ENCODE measurements at regions not wholly inside any gene's neighbourhood (a gene's known extent, or its start where the extent isn't known, plus 50 kb on each side); places are given as distances from the start of the nearest gene placed in this dataset.

DNA sequence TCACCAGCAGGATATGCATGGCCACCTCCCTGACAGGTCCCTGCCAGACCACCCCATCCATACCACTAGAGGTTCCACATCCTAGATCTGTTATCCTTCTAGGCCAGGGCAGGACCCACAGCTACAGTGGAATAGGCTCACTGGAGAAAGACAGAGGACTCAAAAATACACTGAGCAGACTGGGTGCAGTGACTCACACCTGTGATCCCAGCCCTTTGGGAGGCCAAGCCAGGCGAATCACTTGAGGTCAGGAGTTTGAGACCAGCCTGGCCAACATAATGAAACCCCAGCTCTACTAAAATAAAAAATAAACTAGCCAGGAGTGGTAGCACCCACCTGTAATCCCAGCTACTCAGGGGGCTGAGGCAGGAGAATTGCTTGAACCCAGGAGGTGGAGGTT lies 56.5 kb upstream of the TESK1 start:
- 94% methylated on average over 1 of the region's 1 CpG for WGBS (ENCODE audit: low lambda C conversion rate)
- Histone ChIP-seq H3K4me2 (ENCODE audit: low read depth, low read length) (no peak overlapping the region), H3K36me3 (replicated peaks in 1 of 2; ENCODE audit: control insufficient read depth in 1 of 2, insufficient read depth in 2 of 2, low read length in 2 of 2) (peaks cover 2 to 11% of the 10 kb centered on the region in 2 experiments; a peak in 1 of 5 replicates), H3K27ac (ENCODE audit: extremely low read length, insufficient read depth, low read length) (no peak overlapping the region), H3K79me2 (ENCODE audit: insufficient read depth, low read length) (no peaks in the 10 kb centered on the region), H3K9ac (ENCODE audit: insufficient read depth, low read depth, low read length) (no peak overlapping the region), H3K9me3 (ENCODE audit: low read length) (no peaks in the 10 kb centered on the region), H3K4me1 (ENCODE audit: insufficient read depth, low read length) (peaks cover 3% of the 10 kb centered on the region), H3K27me3 (ENCODE audit: control insufficient read depth in 1 of 2, insufficient read depth in 2 of 2, low read length in 2 of 2) (no peaks in the 10 kb centered on the region), H3K4me3 (replicated peaks in 1 of 3; ENCODE audit: insufficient read depth in 1 of 3, low read depth in 2 of 3, low read length in 3 of 3) (no peak overlapping the region), H2AFZ (ENCODE audit: low read length) (no peak overlapping the region), H4K20me1 (ENCODE audit: insufficient read depth, low read length) (no peaks in the 10 kb centered on the region)
- DNase-seq (ENCODE audit: low spot score), result no peak
- no TSS peak for BruUV-seq (replicated peaks)
- FAIRE-seq, result no peak
- POLR2A ChIA-PET, result no interaction called here
- intact Hi-C loops (cut with micrococcal nuclease; ENCODE audit: unreplicated experiment), result no loop called here
- in situ Hi-C loops (cut with HindIII; ENCODE audit: extremely low pct_ligation_motif_present, low pct_unique_long_range_greater_than_20kb), result no loop called here
- CTCF ChIA-PET (ENCODE audit: low intra/inter-chr PET ratio, low total read pairs), result no interaction called here
- no peak for ATAC-seq
- no peak for TF ChIP-seq ZBTB21 (CRISPR knock-in tag; IDR thresholded peaks at IDR 0.05)
- TF ChIP-seq SCMH1 (CRISPR knock-in tag; IDR thresholded peaks at IDR 0.05; ENCODE audit: borderline replicate concordance), result no peak
- no peak for TF ChIP-seq NFYC (CRISPR knock-in tag; IDR thresholded peaks at IDR 0.05)
- TF ChIP-seq, protein P1, sequence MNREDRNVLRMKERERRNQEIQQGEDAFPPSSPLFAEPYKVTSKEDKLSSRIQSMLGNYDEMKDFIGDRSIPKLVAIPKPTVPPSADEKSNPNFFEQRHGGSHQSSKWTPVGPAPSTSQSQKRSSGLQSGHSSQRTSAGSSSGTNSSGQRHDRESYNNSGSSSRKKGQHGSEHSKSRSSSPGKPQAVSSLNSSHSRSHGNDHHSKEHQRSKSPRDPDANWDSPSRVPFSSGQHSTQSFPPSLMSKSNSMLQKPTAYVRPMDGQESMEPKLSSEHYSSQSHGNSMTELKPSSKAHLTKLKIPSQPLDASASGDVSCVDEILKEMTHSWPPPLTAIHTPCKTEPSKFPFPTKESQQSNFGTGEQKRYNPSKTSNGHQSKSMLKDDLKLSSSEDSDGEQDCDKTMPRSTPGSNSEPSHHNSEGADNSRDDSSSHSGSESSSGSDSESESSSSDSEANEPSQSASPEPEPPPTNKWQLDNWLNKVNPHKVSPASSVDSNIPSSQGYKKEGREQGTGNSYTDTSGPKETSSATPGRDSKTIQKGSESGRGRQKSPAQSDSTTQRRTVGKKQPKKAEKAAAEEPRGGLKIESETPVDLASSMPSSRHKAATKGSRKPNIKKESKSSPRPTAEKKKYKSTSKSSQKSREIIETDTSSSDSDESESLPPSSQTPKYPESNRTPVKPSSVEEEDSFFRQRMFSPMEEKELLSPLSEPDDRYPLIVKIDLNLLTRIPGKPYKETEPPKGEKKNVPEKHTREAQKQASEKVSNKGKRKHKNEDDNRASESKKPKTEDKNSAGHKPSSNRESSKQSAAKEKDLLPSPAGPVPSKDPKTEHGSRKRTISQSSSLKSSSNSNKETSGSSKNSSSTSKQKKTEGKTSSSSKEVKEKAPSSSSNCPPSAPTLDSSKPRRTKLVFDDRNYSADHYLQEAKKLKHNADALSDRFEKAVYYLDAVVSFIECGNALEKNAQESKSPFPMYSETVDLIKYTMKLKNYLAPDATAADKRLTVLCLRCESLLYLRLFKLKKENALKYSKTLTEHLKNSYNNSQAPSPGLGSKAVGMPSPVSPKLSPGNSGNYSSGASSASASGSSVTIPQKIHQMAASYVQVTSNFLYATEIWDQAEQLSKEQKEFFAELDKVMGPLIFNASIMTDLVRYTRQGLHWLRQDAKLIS (CRISPR knock-in tag; IDR thresholded peaks at IDR 0.05), result no peak
- no peak for TF ChIP-seq HCFC1 (IDR thresholded peaks at IDR 0.05; ENCODE audit: low read depth, low read length)
- TF ChIP-seq IRF2 (CRISPR knock-in tag; IDR thresholded peaks at IDR 0.05), result no peak
- TF ChIP-seq KAT7 (CRISPR knock-in tag; IDR thresholded peaks at IDR 0.05; ENCODE audit: borderline replicate concordance), result no peak
- no peak for TF ChIP-seq HNF4A (CRISPR knock-in tag; IDR thresholded peaks at IDR 0.05)
- TF ChIP-seq POLR2AphosphoS2 (IDR thresholded peaks at IDR 0.05; ENCODE audit: low read depth, low read length), result no peak
- TF ChIP-seq STAG1 (CRISPR knock-in tag; IDR thresholded peaks at IDR 0.05), result no peak
- TF ChIP-seq, protein P2, sequence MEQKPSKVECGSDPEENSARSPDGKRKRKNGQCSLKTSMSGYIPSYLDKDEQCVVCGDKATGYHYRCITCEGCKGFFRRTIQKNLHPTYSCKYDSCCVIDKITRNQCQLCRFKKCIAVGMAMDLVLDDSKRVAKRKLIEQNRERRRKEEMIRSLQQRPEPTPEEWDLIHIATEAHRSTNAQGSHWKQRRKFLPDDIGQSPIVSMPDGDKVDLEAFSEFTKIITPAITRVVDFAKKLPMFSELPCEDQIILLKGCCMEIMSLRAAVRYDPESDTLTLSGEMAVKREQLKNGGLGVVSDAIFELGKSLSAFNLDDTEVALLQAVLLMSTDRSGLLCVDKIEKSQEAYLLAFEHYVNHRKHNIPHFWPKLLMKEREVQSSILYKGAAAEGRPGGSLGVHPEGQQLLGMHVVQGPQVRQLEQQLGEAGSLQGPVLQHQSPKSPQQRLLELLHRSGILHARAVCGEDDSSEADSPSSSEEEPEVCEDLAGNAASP (CRISPR knock-in tag; IDR thresholded peaks at IDR 0.05; ENCODE audit: borderline replicate concordance), result no peak
- TF ChIP-seq, protein P3, sequence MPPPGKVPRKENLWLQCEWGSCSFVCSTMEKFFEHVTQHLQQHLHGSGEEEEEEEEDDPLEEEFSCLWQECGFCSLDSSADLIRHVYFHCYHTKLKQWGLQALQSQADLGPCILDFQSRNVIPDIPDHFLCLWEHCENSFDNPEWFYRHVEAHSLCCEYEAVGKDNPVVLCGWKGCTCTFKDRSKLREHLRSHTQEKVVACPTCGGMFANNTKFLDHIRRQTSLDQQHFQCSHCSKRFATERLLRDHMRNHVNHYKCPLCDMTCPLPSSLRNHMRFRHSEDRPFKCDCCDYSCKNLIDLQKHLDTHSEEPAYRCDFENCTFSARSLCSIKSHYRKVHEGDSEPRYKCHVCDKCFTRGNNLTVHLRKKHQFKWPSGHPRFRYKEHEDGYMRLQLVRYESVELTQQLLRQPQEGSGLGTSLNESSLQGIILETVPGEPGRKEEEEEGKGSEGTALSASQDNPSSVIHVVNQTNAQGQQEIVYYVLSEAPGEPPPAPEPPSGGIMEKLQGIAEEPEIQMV (CRISPR knock-in tag; IDR thresholded peaks at IDR 0.05; ENCODE audit: low read depth), result no peak
- TF ChIP-seq ZNF329 (CRISPR knock-in tag; IDR thresholded peaks at IDR 0.05; ENCODE audit: low read depth), result no peak
- TF ChIP-seq, protein P4, sequence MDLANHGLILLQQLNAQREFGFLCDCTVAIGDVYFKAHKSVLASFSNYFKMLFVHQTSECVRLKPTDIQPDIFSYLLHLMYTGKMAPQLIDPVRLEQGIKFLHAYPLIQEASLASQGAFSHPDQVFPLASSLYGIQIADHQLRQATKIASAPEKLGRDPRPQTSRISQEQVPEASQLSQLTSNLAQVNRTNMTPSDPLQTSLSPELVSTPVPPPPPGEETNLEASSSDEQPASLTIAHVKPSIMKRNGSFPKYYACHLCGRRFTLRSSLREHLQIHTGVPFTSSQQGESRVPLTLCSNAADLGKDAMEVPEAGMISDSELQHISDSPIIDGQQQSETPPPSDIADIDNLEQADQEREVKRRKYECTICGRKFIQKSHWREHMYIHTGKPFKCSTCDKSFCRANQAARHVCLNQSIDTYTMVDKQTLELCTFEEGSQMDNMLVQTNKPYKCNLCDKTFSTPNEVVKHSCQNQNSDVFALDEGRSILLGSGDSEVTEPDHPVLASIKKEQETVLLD (CRISPR knock-in tag; IDR thresholded peaks at IDR 0.05; ENCODE audit: low read depth), result no peak
- no peak for TF ChIP-seq RAD51 (IDR thresholded peaks at IDR 0.05; ENCODE audit: borderline replicate concordance)

All from HepG2 (cell line).